ENCODE measurements at regions not wholly inside any gene's neighbourhood (a gene's known extent, or its start where the extent isn't known, plus 50 kb on each side); places are given as distances from the start of the nearest gene placed in this dataset.

GRCh38 chr12:20040184-20040583 is 328.2 kb upstream of the PDE3A start:
- no peak for TF ChIP-seq CTCF (IDR thresholded peaks at IDR 0.05)
- no peak for TF ChIP-seq POLR2AphosphoS5 (IDR thresholded peaks at IDR 0.05; ENCODE audit: low read depth, low read length)
